Ovary (tissue), 7 donors: ENCODE measurements at regions not wholly inside any gene's neighbourhood (a gene's known extent, or its start where the extent isn't known, plus 50 kb on each side); places are given as distances from the start of the nearest gene placed in this dataset.

ENCODE experiments used
- DNase-seq, 5 donors: peaks; one replicate each; pipeline ENCODE4 v3.0.0-alpha.2; 2019 to 2020
- H3K27ac ChIP-seq, 2 donors: fragments of 200-600 bp; one replicate each; pipeline versions ENCODE4 v1.5.1 to v1.8.0; 2019 to 2022
- H3K27me3 ChIP-seq: fragments of 200-600 bp; one replicate; pipeline ENCODE4 v1.8.0; 2022
- H3K36me3 ChIP-seq: fragments of 200-600 bp; sonication (generic); one replicate; pipeline ENCODE4 v1.5.1; 2019
- H3K4me1 ChIP-seq: one replicate; pipeline ENCODE4 v1.8.1; 2013; ENCODE audit warnings: mild to moderate bottlenecking, moderate library complexity; ENCODE audit not compliant: insufficient read depth
- H3K4me3 ChIP-seq: fragments of 200-600 bp; sonication (generic); one replicate; pipeline ENCODE4 v1.5.1; 2017
- H3K9me3 ChIP-seq, 2 donors: fragments of 200-600 bp in 1 of 2; sonication (generic) in 1 of 2; one replicate each; pipeline versions ENCODE4 v1.5.1 to v1.8.1; 2013 to 2019; ENCODE audit warnings: mild to moderate bottlenecking in 1 of 2, moderate library complexity in 1 of 2
- EP300 ChIP-seq: sonication (generic); formaldehyde crosslinking; IDR thresholded peaks from one replicate; pipeline ENCODE4 v1.6.1; 2017; ENCODE audit warnings: antibody characterized with exemption
- POLR2A ChIP-seq: fragments of 450-650 bp; IDR thresholded peaks from one replicate; pipeline ENCODE4 v1.6.1; 2017; ENCODE audit warnings: antibody characterized with exemption, mild to moderate bottlenecking, moderate library complexity
- WGBS, 3 donors: extraction: QIAGEN DNeasy Blood & Tissue Kit in 1 of 3; methylation state at CpG; one replicate each; pipeline versions ENCODE4 v1.1.5 to v1.1.7; 2013 to 2017; 5-methylcytosine and 5-hydroxymethylcytosine counted together
- intact Hi-C, 4 donors: fragments of 100-400 bp; cut with DNase I; formaldehyde crosslinking; loops; one replicate each; pipeline versions ENCODE4 v1.11.0 to v1.15.1; 2022 to 2023
- TF ChIP-seq, protein P1 (sequence below), 3 donors: fragments of 450-650 bp in 2 of 3; fragments of 200-600 bp in 1 of 3; IDR thresholded peaks; one replicate each; pipeline versions ENCODE4 v1.5.1 to v1.8.0; 2016 to 2022; ENCODE audit warnings: antibody characterized with exemption in 3 of 3, mild to moderate bottlenecking in 1 of 3
- donor health status: DM: no; HTN: no; CAD: no; lungs with moderate emphysema.
- donor health status: DM: no; HTN: no; CAD: no.
- donor health status: Bipolar disorder and iron deficiency.
- donor health status: DM: no; HTN: no; CAD: no.
- donor health status: DM: yes; HTN: yes; CAD: no.

DNA sequence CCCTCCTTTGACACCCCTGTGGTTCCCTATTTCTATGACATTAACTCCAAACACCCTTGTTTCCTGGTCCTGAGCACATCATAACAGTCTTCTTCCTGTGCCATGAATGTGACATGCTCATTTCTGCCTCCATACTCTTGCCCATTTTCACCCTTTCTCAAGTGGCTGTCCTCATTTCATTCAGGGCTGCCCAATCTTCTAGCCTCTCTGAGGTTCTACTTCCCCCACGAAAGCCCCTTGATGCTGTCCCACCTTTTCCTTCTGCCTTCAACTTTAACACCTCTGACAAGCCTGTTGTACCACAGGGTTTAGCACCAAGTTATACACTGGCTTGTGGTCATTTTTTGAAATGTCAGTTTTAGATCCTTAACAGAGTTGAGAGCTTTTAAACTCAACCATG, 136.2 kb upstream of the BOD1L1 start:
- no peak for DNase-seq
- no peaks in the 10 kb centered on the region for H3K4me1 ChIP-seq
- H3K9me3 ChIP-seq, result peaks cover 0 to 3% of the 10 kb centered on the region in 2 donors
- H3K36me3 ChIP-seq, result no peaks in the 10 kb centered on the region
- no peaks in the 10 kb centered on the region for H3K27me3 ChIP-seq
- H3K27ac ChIP-seq, result no peak overlapping the region
- H3K4me3 ChIP-seq, result no peak overlapping the region
- intact Hi-C loops, result no loop called here
- 75 to 94% (median 84%) methylated on average over 1 of the region's 1 CpG for WGBS, 3 donors
- TF ChIP-seq POLR2A (no peak), EP300 (no peak)
- TF ChIP-seq, protein P1, sequence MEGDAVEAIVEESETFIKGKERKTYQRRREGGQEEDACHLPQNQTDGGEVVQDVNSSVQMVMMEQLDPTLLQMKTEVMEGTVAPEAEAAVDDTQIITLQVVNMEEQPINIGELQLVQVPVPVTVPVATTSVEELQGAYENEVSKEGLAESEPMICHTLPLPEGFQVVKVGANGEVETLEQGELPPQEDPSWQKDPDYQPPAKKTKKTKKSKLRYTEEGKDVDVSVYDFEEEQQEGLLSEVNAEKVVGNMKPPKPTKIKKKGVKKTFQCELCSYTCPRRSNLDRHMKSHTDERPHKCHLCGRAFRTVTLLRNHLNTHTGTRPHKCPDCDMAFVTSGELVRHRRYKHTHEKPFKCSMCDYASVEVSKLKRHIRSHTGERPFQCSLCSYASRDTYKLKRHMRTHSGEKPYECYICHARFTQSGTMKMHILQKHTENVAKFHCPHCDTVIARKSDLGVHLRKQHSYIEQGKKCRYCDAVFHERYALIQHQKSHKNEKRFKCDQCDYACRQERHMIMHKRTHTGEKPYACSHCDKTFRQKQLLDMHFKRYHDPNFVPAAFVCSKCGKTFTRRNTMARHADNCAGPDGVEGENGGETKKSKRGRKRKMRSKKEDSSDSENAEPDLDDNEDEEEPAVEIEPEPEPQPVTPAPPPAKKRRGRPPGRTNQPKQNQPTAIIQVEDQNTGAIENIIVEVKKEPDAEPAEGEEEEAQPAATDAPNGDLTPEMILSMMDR (IDR thresholded peaks at IDR 0.05), result no peak

DNA sequence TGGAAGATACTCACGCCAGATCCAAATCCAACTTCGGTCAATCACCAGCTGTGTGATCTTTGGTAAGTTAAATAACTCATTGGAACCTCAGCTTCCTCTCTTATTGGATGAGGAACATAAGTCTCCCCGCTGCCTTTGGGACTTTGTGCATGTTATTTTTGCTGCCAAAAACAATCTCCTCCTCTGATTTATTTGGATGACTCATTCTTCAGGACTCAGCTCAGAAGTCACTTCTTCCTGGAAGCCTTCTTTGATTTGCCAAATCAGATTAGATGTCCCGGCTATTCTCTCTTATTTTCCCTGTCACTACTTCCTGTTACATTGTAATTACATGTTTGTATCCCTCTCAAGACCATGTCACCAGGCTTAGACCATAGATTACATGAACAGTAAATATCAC, 138.0 kb upstream of the BOD1L1 start:
- DNase-seq, result no peak
- WGBS, 3 donors, result 69 to 75% (median 69%) methylated on average over 4 of the region's 4 CpGs
- intact Hi-C loops, result no loop called here
- H3K9me3 ChIP-seq, result peaks cover 0 to 3% of the 10 kb centered on the region in 2 donors
- no peaks in the 10 kb centered on the region for H3K27me3 ChIP-seq
- H3K36me3 ChIP-seq, result no peaks in the 10 kb centered on the region
- H3K4me1 ChIP-seq, result no peaks in the 10 kb centered on the region
- H3K4me3 ChIP-seq, result no peak overlapping the region
- no peak for TF ChIP-seq POLR2A
- TF ChIP-seq, protein P1 (IDR thresholded peaks at IDR 0.05), result no peak
- TF ChIP-seq EP300, result no peak
- no peak overlapping the region for H3K27ac ChIP-seq

DNA sequence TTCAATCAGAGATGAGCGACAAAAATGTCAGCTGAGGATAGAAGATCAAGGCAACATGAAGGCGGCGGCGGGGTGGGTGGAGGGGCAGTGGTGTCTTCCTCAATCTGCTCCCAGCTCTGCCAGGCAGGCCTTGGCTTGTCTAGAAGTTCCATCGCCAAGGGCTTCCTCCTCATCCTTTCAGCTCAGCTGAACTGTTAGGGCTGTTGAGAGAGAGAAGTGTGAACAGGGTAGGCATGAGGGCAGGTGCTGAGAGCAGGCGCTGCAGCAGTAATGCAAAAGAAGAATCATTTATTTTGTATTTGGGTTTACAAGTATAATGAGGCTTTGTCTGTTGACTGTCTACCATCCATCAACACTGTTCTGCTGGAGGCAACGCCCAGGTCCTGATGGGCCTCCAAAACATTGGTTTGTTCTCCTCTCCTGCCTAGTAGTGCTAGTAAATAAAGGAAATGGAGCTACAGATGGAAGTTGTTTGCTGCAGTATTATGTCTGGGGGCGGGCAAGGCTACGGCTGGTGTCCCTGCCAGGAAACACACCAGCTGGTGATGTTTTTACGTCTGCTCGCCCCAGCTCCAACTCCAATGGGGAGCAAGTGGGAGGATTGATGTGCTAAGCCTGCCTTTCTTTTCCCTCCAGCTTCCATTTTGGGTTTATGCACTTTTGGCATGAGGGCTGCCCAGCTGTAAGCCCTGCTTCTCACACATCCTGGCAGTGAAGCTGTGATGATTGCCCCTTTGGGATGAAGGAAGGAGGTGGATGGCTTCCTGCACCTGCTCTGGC, 139.4 kb upstream of the BOD1L1 start:
- Histone ChIP-seq H3K4me3 (no peak overlapping the region), H3K27ac (no peak overlapping the region), H3K4me1 (no peaks in the 10 kb centered on the region), H3K9me3 (peaks cover 0 to 3% of the 10 kb centered on the region in 2 donors), H3K36me3 (no peaks in the 10 kb centered on the region), H3K27me3 (no peaks in the 10 kb centered on the region)
- DNase-seq, result no peak
- TF ChIP-seq EP300 (no peak), POLR2A (no peak)
- TF ChIP-seq, protein P1 (IDR thresholded peaks at IDR 0.05), result no peak
- 58 to 65% (median 60%) methylated on average over 10 to 11 of the region's 11 CpGs for whole genome bisulfite sequencing, 3 donors
- intact Hi-C loops, result no loop called here

DNA sequence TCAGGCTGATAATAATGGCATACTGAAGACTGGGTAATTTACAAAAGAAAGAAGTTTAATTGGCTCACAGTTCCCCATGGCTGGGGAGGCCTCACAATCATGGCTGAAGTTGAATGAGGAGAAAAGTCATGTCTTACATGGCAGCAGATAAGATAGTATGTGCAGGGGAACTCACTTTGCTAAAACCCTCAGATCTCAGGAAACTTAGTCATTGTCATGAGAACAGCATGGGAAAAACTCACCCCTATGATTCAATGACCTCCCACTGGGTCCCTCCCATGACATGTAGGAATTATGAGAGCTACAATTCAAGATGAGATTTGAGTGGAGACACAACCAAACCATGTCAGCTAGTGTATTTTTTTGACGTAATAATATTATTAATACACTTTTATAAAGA, 149.8 kb upstream of the BOD1L1 start:
- Histone ChIP-seq H3K4me3 (no peak overlapping the region), H3K4me1 (no peaks in the 10 kb centered on the region), H3K27ac (no peak overlapping the region), H3K36me3 (no peaks in the 10 kb centered on the region), H3K9me3 (no peaks in the 10 kb centered on the region), H3K27me3 (no peaks in the 10 kb centered on the region)
- DNase-seq, result no peak
- WGBS, 3 donors, result 0 to 84% (median 52%) methylated on average over 1 of the region's 1 CpG
- intact Hi-C loops, result no loop called here
- no peak for TF ChIP-seq POLR2A
- no peak for TF ChIP-seq EP300
- TF ChIP-seq, protein P1 (IDR thresholded peaks at IDR 0.05), result no peak
